CD14-positive monocyte (primary cell): ENCODE measurements at regions not wholly inside any gene's neighbourhood (a gene's known extent, or its start where the extent isn't known, plus 50 kb on each side); places are given as distances from the start of the nearest gene placed in this dataset.

Experiments used
- DNase-seq, 3 donors: peaks; one replicate each; pipeline ENCODE4 v3.0.0-alpha.2; 2011 to 2022
- H2AFZ ChIP-seq: 2 replicates; pipeline ENCODE4 v1.6.0; 2012; ENCODE audit warnings: mild to moderate bottlenecking, low read depth, low read length, inconsistent platforms; ENCODE audit not compliant: insufficient read depth, poor library complexity, severe bottlenecking
- H3K27ac ChIP-seq, 2 donors: 1 replicate in 1 of 2; 2 replicates in 1 of 2; pipeline ENCODE4 v1.5.1; 2012 to 2013; ENCODE audit warnings: low read length in 2 of 2, control low read depth in 1 of 2, inconsistent platforms in 1 of 2, low read depth in 1 of 2, mild to moderate bottlenecking in 1 of 2
- H3K27me3 ChIP-seq, 2 donors: one replicate each; pipeline versions ENCODE4 v1.6.0 to v1.6.1; 2011 to 2013; ENCODE audit warnings: low read length in 2 of 2; ENCODE audit not compliant: control insufficient read depth in 2 of 2, insufficient read depth in 2 of 2
- H3K36me3 ChIP-seq, 2 donors: replicated peaks in 1 of 2; 1 replicate in 1 of 2; 2 replicates in 1 of 2; pipeline versions ENCODE4 v1.5.1 to v1.6.1; 2012 to 2013; ENCODE audit warnings: low read length in 2 of 2, control low read depth in 1 of 2, inconsistent platforms in 1 of 2, mild to moderate bottlenecking in 1 of 2; ENCODE audit not compliant: insufficient read depth in 2 of 2, control insufficient read depth in 1 of 2
- H3K4me1 ChIP-seq, 2 donors: 1 replicate in 1 of 2; 2 replicates in 1 of 2; pipeline versions ENCODE4 v1.5.1 to v1.6.1; 2012 to 2013; ENCODE audit warnings: low read length in 2 of 2, control low read depth in 1 of 2, inconsistent platforms in 1 of 2, mild to moderate bottlenecking in 1 of 2, moderate library complexity in 1 of 2; ENCODE audit not compliant: insufficient read depth in 2 of 2, control insufficient read depth in 1 of 2
- H3K4me2 ChIP-seq: replicated peaks from 2 replicates; pipeline ENCODE3; 2012; ENCODE audit warnings: low read length, moderate library complexity, mild to moderate bottlenecking; ENCODE audit not compliant: poor library complexity, severe bottlenecking; ENCODE audit errors: extremely low read depth
- H3K4me3 ChIP-seq, 3 experiments: fragments of 200-600 bp in 1 of 3; sonication (generic) in 1 of 3; replicated peaks in 1 of 3; 1 replicate in 2 of 3; 2 replicates in 1 of 3; pipeline ENCODE4 v1.5.1; 2011 to 2013; ENCODE audit warnings: low read length in 3 of 3, mild to moderate bottlenecking in 3 of 3, control low read depth in 2 of 3, low read depth in 2 of 3, inconsistent platforms in 1 of 3, moderate library complexity in 1 of 3
- H3K79me2 ChIP-seq: 2 replicates; pipeline ENCODE4 v1.6.0; 2012; ENCODE audit warnings: mild to moderate bottlenecking, control low read depth, inconsistent platforms, low read length, moderate library complexity; ENCODE audit not compliant: insufficient read depth
- H3K9ac ChIP-seq: 2 replicates; pipeline ENCODE4 v1.6.0; 2017; ENCODE audit warnings: low read length, mild to moderate bottlenecking; ENCODE audit not compliant: insufficient read depth, poor library complexity, severe bottlenecking
- H3K9me3 ChIP-seq, 2 donors: replicated peaks in 1 of 2; 1 replicate in 1 of 2; 2 replicates in 1 of 2; pipeline versions ENCODE4 v1.5.1 to v1.6.1; 2012 to 2013; ENCODE audit warnings: low read length in 2 of 2, control low read depth in 1 of 2; ENCODE audit not compliant: control insufficient read depth in 1 of 2, insufficient read depth in 1 of 2
- H4K20me1 ChIP-seq: 2 replicates; pipeline ENCODE4 v1.6.0; 2012; ENCODE audit warnings: mild to moderate bottlenecking, low read length, control low read depth, moderate library complexity; ENCODE audit not compliant: insufficient read depth
- H3K27ac Mint-ChIP-seq, 7 donors: one replicate each; pipeline ENCODE4 v1.8.0; 2020; ENCODE audit warnings: mild to moderate bottlenecking in 7 of 7, mixed read lengths in 7 of 7, moderate library complexity in 6 of 7, inconsistent platforms in 2 of 7
- H3K27me3 Mint-ChIP-seq, 3 donors: one replicate each; pipeline ENCODE4 v1.8.0; 2021 to 2022; ENCODE audit warnings: low read depth in 3 of 3, mild to moderate bottlenecking in 3 of 3, mixed read lengths in 3 of 3, moderate library complexity in 3 of 3, inconsistent platforms in 1 of 3
- H3K36me3 Mint-ChIP-seq, 2 donors: one replicate each; pipeline ENCODE4 v1.8.0; 2020; ENCODE audit warnings: mixed read lengths in 2 of 2, inconsistent platforms in 1 of 2, mild to moderate bottlenecking in 1 of 2
- H3K4me1 Mint-ChIP-seq: one replicate; pipeline ENCODE4 v1.8.0; 2020; ENCODE audit warnings: mild to moderate bottlenecking, mixed read lengths
- H3K4me3 Mint-ChIP-seq, 2 donors: one replicate each; pipeline ENCODE4 v1.8.0; 2020; ENCODE audit warnings: mild to moderate bottlenecking in 2 of 2, mixed read lengths in 2 of 2, moderate library complexity in 1 of 2
- H3K9me3 Mint-ChIP-seq, 7 donors: one replicate each; pipeline ENCODE4 v1.8.0; 2020 to 2022; ENCODE audit warnings: mixed read lengths in 7 of 7, mild to moderate bottlenecking in 6 of 7, moderate library complexity in 6 of 7, inconsistent platforms in 2 of 7
- CTCF ChIP-seq: fragments of 200-600 bp; IDR thresholded peaks from one replicate; pipeline ENCODE4 v1.8.0; 2022; ENCODE audit warnings: antibody characterized with exemption, mild to moderate bottlenecking
- WGBS: methylation state at CpG from one replicate; pipeline ENCODE4 v1.1.5; 2013; ENCODE audit warnings: missing lambda C conversion rate; ENCODE audit not compliant: insufficient coverage; 5-methylcytosine and 5-hydroxymethylcytosine counted together
- intact Hi-C, 2 donors: fragments of 100-400 bp; cut with micrococcal nuclease; formaldehyde crosslinking; loops; one replicate each; pipeline versions ENCODE4 v1.15.0 to v1.15.1; 2023

GRCh38 chr2:128456281-128456680 lies 137.6 kb upstream of the HS6ST1 start:
- no peaks in the 10 kb centered on the region for H3K27me3 ChIP-seq
- H3K9me3 Mint-ChIP-seq = peaks cover 5 to 22% (median 9%) of the 10 kb centered on the region in 7 donors
- no peak for DNase-seq
- no peaks in the 10 kb centered on the region for H4K20me1 ChIP-seq
- intact Hi-C loops = no loop called here
- no peak overlapping the region for H2AFZ ChIP-seq
- WGBS = 90% methylated on average over 5 of the region's 5 CpGs
- H3K36me3 Mint-ChIP-seq = no peaks in the 10 kb centered on the region
- H3K4me1 ChIP-seq = peaks cover 15 to 18% of the 10 kb centered on the region in 2 donors
- no peaks in the 10 kb centered on the region for H3K36me3 ChIP-seq
- TF ChIP-seq CTCF = no peak
- peak overlapping the region in 1 of 7 donors; percentile 11 for H3K27ac Mint-ChIP-seq
- H3K4me2 ChIP-seq = no peak overlapping the region
- no peaks in the 10 kb centered on the region for H3K79me2 ChIP-seq
- peaks cover 21% of the 10 kb centered on the region for H3K4me1 Mint-ChIP-seq
- no peak overlapping the region for H3K4me3 ChIP-seq
- peaks cover 0 to 7% of the 10 kb centered on the region in 2 donors for H3K9me3 ChIP-seq
- no peak overlapping the region for H3K9ac ChIP-seq
- H3K4me3 Mint-ChIP-seq = no peak overlapping the region
- peaks cover 0 to 4% (median 1%) of the 10 kb centered on the region in 3 donors for H3K27me3 Mint-ChIP-seq
- H3K27ac ChIP-seq = no peak overlapping the region

GRCh38 chr2:128457006-128457604 lies 138.4 kb upstream of the HS6ST1 start:
- no peaks in the 10 kb centered on the region for H3K79me2 ChIP-seq
- H3K4me1 Mint-ChIP-seq = peaks cover 21% of the 10 kb centered on the region
- peaks cover 0 to 7% of the 10 kb centered on the region in 2 donors for H3K9me3 ChIP-seq
- no peaks in the 10 kb centered on the region for H3K27me3 ChIP-seq
- H3K4me3 ChIP-seq = no peak overlapping the region
- H3K27ac Mint-ChIP-seq = peak overlapping the region in 1 of 7 donors; percentile 59
- intact Hi-C loops = no loop called here
- no peak for TF ChIP-seq CTCF
- no peak for DNase-seq
- H3K4me1 ChIP-seq = peaks cover 15 to 18% of the 10 kb centered on the region in 2 donors
- H3K4me3 Mint-ChIP-seq = no peak overlapping the region
- H3K36me3 ChIP-seq = no peaks in the 10 kb centered on the region
- H2AFZ ChIP-seq = no peak overlapping the region
- no peak overlapping the region for H3K4me2 ChIP-seq
- 100% methylated on average over 4 of the region's 4 CpGs for WGBS
- H3K9ac ChIP-seq = no peak overlapping the region
- H3K27ac ChIP-seq = no peak overlapping the region
- no peaks in the 10 kb centered on the region for H3K36me3 Mint-ChIP-seq
- peaks cover 0 to 2% (median 1%) of the 10 kb centered on the region in 3 donors for H3K27me3 Mint-ChIP-seq
- no peaks in the 10 kb centered on the region for H4K20me1 ChIP-seq
- H3K9me3 Mint-ChIP-seq = peaks cover 7 to 23% (median 9%) of the 10 kb centered on the region in 7 donors
